GM12878 (cell line): ENCODE measurements at regions not wholly inside any gene's neighbourhood (a gene's known extent, or its start where the extent isn't known, plus 50 kb on each side); places are given as distances from the start of the nearest gene placed in this dataset.

ENCODE experiments used
- CTCF ChIP-seq, 3 experiments: IDR thresholded peaks in 2 of 3; conservative IDR thresholded peaks in 1 of 3; 2 replicates each; pipeline ENCODE4 v1.5.1; 2011; ENCODE audit warnings: low read depth in 3 of 3, low read length in 3 of 3, mild to moderate bottlenecking in 3 of 3, control low read depth in 2 of 3, moderate library complexity in 2 of 3, inconsistent platforms in 1 of 3, mixed read lengths in 1 of 3; ENCODE audit not compliant: control insufficient read depth in 2 of 3, insufficient read depth in 1 of 3; ENCODE audit errors: extremely low read depth in 1 of 3
- SMC3 ChIP-seq: IDR thresholded peaks from 2 replicates; pipeline ENCODE4 v1.6.1; 2011; ENCODE audit warnings: low read length, improper control_type of control experiment, borderline replicate concordance
- TF ChIP-seq, protein P1 (sequence below): fragments of 450-650 bp; IDR thresholded peaks from 2 replicates; pipeline ENCODE4 v1.6.1; 2017; ENCODE audit warnings: mild to moderate bottlenecking

DNA sequence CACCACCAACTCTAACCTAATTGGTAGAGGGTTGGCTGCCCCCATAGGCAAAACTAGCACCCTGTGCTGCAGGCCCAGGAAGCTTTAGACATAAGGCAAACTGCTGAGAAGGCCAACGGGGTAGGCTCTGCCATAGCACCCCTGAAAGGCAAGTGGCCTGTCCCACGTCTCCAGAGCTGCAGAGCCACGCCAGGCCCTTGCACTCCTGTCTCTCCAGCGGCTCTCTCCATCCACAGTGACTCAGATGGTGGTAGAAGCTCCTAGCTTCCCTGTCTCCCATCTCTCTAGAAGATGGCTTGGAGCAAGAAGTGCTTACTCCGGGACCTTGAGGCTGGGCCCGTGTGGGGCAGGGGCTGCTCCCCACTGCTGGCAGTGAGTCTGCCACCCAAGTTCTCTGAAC, 310.6 kb upstream of the ZMIZ1 start:
- TF ChIP-seq SMC3 (no peak), CTCF (IDR thresholded peaks at IDR 0.05 in 2 of 3, conservative IDR thresholded peaks at IDR 0.05 in 1 of 3; ENCODE audit: control insufficient read depth in 2 of 3, extremely low read depth in 1 of 3, insufficient read depth in 1 of 3, low read depth in 3 of 3, low read length in 3 of 3) (no peak)
- TF ChIP-seq, protein P1, sequence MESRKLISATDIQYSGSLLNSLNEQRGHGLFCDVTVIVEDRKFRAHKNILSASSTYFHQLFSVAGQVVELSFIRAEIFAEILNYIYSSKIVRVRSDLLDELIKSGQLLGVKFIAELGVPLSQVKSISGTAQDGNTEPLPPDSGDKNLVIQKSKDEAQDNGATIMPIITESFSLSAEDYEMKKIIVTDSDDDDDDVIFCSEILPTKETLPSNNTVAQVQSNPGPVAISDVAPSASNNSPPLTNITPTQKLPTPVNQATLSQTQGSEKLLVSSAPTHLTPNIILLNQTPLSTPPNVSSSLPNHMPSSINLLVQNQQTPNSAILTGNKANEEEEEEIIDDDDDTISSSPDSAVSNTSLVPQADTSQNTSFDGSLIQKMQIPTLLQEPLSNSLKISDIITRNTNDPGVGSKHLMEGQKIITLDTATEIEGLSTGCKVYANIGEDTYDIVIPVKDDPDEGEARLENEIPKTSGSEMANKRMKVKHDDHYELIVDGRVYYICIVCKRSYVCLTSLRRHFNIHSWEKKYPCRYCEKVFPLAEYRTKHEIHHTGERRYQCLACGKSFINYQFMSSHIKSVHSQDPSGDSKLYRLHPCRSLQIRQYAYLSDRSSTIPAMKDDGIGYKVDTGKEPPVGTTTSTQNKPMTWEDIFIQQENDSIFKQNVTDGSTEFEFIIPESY: no peak
